ENCODE measurements at regions not wholly inside any gene's neighbourhood (a gene's known extent, or its start where the extent isn't known, plus 50 kb on each side); places are given as distances from the start of the nearest gene placed in this dataset.
A peak's percentile ranks its signal among the peaks of the same experiment; 100 is the strongest.

- Mint-ChIP-seq H3K9me3 (no peaks in the 10 kb centered on the region), H3K36me3 (ENCODE audit: low read depth) (no peaks in the 10 kb centered on the region), H3K4me1 (peaks cover 7% of the 10 kb centered on the region), H3K27me3 (peaks cover 35% of the 10 kb centered on the region), H3K27ac (no peak overlapping the region), H3K4me3 (no peak overlapping the region)
- ATAC-seq (ENCODE audit: low read depth) (peak; percentile 62), DNase-seq (peak; percentile 27)
- intact Hi-C loops (cut with micrococcal nuclease) = loop anchor here (1.0 to 5.0 kb wide), 4 partner anchors 89 to 221 kb away; no protein-coding TSS in a partner anchor
- no peak for TF ChIP-seq CTCF (IDR thresholded peaks at IDR 0.05)
- ChIA-PET POLR2A (interaction anchor here (0.9 kb wide), 1 partner anchor 128 kb away, joined by 6 read pairs; no protein-coding TSS in a partner anchor), CTCF (interaction anchor here (1.1 to 4.3 kb wide), 2 partner anchors 221 to 224 kb away, joined by 3 to 55 read pairs; no protein-coding TSS in a partner anchor)
These were observed 125.5 kb upstream of the ZNF516 start for GRCh38 chr18:76620321-76621170.

DNA sequence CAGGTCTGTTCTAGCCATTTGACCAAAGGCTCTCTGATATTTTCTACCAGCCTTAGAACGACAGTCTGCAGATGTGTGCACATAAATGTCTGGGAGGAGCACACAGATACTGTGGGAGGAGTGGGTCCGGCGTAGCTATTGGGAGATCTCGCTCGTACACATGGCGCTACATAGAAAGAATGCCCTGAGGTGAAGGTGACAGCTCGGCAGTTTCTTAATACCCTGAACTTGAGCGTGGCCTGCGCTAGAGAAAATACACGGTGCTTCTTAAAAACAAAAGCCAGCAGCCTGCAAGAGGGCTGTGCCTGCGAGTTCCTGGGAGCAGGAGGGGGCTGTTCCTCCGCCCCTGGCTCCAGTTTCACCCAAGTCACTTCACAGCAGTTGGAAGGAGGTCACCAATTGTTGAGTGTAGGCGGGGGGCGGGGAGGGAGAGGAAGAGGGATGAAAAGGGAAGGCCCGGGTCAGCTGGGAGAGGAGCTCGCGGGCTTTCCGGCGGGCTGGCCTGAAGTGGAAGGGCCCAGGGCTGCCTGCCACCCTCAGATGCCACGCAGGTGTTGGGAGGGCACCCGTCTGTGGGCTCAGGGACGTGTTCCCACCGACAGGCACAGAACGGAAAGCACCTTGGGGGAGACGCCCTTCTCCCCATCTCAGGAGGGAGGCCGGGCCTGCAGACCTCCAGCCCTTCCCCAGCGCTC, 124.7 kb upstream of the ZNF516 start:
- no peak overlapping the region for H3K27ac Mint-ChIP-seq
- ChIA-PET POLR2A (interaction anchor here (0.9 kb wide), 1 partner anchor 127 kb away, joined by 6 read pairs; no protein-coding TSS in a partner anchor), CTCF (interaction anchor here (1.1 to 4.3 kb wide), 2 partner anchors 220 to 223 kb away, joined by 3 to 55 read pairs; no protein-coding TSS in a partner anchor)
- H3K27me3 Mint-ChIP-seq = peaks cover 39% of the 10 kb centered on the region
- no peaks in the 10 kb centered on the region for H3K36me3 Mint-ChIP-seq (ENCODE audit: low read depth)
- H3K9me3 Mint-ChIP-seq = no peaks in the 10 kb centered on the region
- intact Hi-C loops (cut with micrococcal nuclease) = loop anchor here (1.0 to 5.0 kb wide), 4 partner anchors 90 to 220 kb away; no protein-coding TSS in a partner anchor
- no peak for DNase-seq
- H3K4me3 Mint-ChIP-seq = no peak overlapping the region
- no peak for ATAC-seq (ENCODE audit: low read depth)
- TF ChIP-seq CTCF (IDR thresholded peaks at IDR 0.05) = no peak
- H3K4me1 Mint-ChIP-seq = peaks cover 7% of the 10 kb centered on the region

DNA sequence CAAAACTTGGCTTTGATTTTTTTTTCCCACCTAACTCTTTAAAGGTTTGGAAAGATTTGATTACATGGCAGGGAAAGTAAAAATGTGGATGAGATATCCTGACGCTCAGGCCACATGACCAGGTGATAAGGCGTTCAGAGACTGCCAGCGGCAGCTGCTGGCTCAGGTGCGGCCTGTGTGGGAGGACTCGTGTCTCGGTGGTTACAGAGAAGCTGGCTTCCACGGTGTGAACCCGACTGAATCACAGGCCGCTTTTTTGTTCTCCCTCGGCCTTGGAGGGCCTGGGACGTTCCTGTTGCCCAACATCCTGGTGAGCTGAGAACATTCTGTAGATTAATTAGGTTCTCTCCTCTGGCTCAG, 124.2 kb upstream of the ZNF516 start:
- DNase-seq = no peak
- Mint-ChIP-seq H3K9me3 (no peaks in the 10 kb centered on the region), H3K4me1 (peaks cover 7% of the 10 kb centered on the region), H3K4me3 (no peak overlapping the region), H3K27ac (no peak overlapping the region), H3K36me3 (ENCODE audit: low read depth) (no peaks in the 10 kb centered on the region), H3K27me3 (peaks cover 39% of the 10 kb centered on the region)
- POLR2A ChIA-PET = no interaction called here
- CTCF ChIA-PET = interaction anchor here (4.3 kb wide), 1 partner anchor 220 kb away, joined by 55 read pairs; no protein-coding TSS in a partner anchor
- no peak for ATAC-seq (ENCODE audit: low read depth)
- intact Hi-C loops (cut with micrococcal nuclease) = no loop called here
- no peak for TF ChIP-seq CTCF (IDR thresholded peaks at IDR 0.05)

GRCh38 chr18:76618721-76619120, 123.7 kb upstream of the ZNF516 start:
- Mint-ChIP-seq H3K9me3 (no peaks in the 10 kb centered on the region), H3K27ac (no peak overlapping the region), H3K4me1 (peaks cover 7% of the 10 kb centered on the region), H3K4me3 (no peak overlapping the region), H3K27me3 (peaks cover 39% of the 10 kb centered on the region), H3K36me3 (ENCODE audit: low read depth) (no peaks in the 10 kb centered on the region)
- ChIA-PET CTCF (interaction anchor here (4.3 kb wide), 1 partner anchor 219 kb away, joined by 55 read pairs; no protein-coding TSS in a partner anchor), POLR2A (no interaction called here)
- no peak for ATAC-seq (ENCODE audit: low read depth)
- TF ChIP-seq CTCF (IDR thresholded peaks at IDR 0.05) = no peak
- DNase-seq = no peak
- intact Hi-C loops (cut with micrococcal nuclease) = no loop called here

- intact Hi-C loops (cut with micrococcal nuclease) = no loop called here
These were observed 121.3 kb upstream of the ZNF516 start for GRCh38 chr18:76616373-76616772.

More at GRCh38 chr18:76616373-76616772, 121.3 kb upstream of the ZNF516 start:
- no peak for TF ChIP-seq CTCF (IDR thresholded peaks at IDR 0.05)
- Mint-ChIP-seq H3K4me1 (peaks cover 4% of the 10 kb centered on the region), H3K9me3 (no peaks in the 10 kb centered on the region), H3K36me3 (ENCODE audit: low read depth) (no peaks in the 10 kb centered on the region), H3K27ac (no peak overlapping the region), H3K27me3 (peaks cover 26% of the 10 kb centered on the region), H3K4me3 (no peak overlapping the region)
- CTCF ChIA-PET = no interaction called here
- DNase-seq (no peak), ATAC-seq (ENCODE audit: low read depth) (no peak)
- POLR2A ChIA-PET = no interaction called here
